ENCODE measurements at regions not wholly inside any gene's neighbourhood (a gene's known extent, or its start where the extent isn't known, plus 50 kb on each side); places are given as distances from the start of the nearest gene placed in this dataset.

DNA sequence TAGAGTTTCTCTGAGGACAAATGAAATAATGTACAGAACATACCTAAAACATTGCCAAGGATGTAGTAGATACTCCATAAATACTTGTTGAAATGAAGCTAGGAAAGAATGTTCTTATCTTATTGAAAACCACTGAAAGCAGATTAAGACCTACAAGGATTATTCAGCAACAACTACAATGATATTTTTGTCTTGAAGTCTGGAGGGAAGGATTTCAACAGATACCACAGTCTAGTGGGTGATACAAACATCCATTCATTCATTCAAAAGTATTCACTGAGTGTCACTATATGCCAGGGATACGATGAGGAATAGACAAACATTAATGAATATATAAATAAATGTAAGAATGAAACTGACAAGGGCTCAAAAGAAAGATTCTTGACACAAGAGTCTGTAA is 74.7 kb upstream of the THBS1 start:
- no peak for TF ChIP-seq CTCF (IDR thresholded peaks at IDR 0.05; ENCODE audit: low read depth, low read length, poor library complexity, severe bottlenecking)
- no peak for TF ChIP-seq EZH2phosphoT487 (IDR thresholded peaks at IDR 0.05; ENCODE audit: borderline replicate concordance, low read length)
